NB4 (cell line): ENCODE measurements at regions not wholly inside any gene's neighbourhood (a gene's known extent, or its start where the extent isn't known, plus 50 kb on each side); places are given as distances from the start of the nearest gene placed in this dataset.

Experiments
- DNase-seq: peaks from one replicate; pipeline ENCODE4 v3.0.0; 2010; ENCODE audit warnings: low read depth
- H3K4me3 ChIP-seq: one replicate; pipeline ENCODE4 v1.5.1; 2011; ENCODE audit warnings: mild to moderate bottlenecking, low read depth, low read length, moderate library complexity
- CTCF ChIP-seq: IDR thresholded peaks from one replicate; pipeline ENCODE4 v1.5.1; 2012; ENCODE audit warnings: low read depth, low read length
- MAX ChIP-seq: IDR thresholded peaks from 2 replicates; pipeline ENCODE4 v1.6.1; 2011; ENCODE audit warnings: low read depth, low read length
- MYC ChIP-seq: IDR thresholded peaks from 2 replicates; pipeline ENCODE4 v1.6.1; 2011; ENCODE audit warnings: low read depth, low read length
- POLR2A ChIP-seq: IDR thresholded peaks from 2 replicates; pipeline ENCODE4 v1.6.1; 2011; ENCODE audit warnings: mild to moderate bottlenecking; ENCODE audit not compliant: insufficient read length; ENCODE audit errors: extremely low read depth

- no peak for TF ChIP-seq MYC
- no peak for TF ChIP-seq CTCF
- TF ChIP-seq MAX, result no peak
- no peak for TF ChIP-seq POLR2A
- peak; percentile 63 for DNase-seq
- no peak overlapping the region for H3K4me3 ChIP-seq
Observed at GRCh38 chr17:34725725-34726124, 146.3 kb downstream of the TMEM132E start.

GRCh38 chr17:34725008-34725407, 145.6 kb downstream of the TMEM132E start:
- no peak for DNase-seq
- H3K4me3 ChIP-seq, result no peak overlapping the region
- no peak for TF ChIP-seq CTCF
- TF ChIP-seq MAX, result no peak
- TF ChIP-seq MYC, result no peak
- TF ChIP-seq POLR2A, result no peak

- DNase-seq, result no peak
- no peak for TF ChIP-seq POLR2A
- TF ChIP-seq MAX, result no peak
- TF ChIP-seq MYC, result no peak
- no peak for TF ChIP-seq CTCF
- H3K4me3 ChIP-seq, result no peak overlapping the region
Observed at GRCh38 chr17:34723875-34724274, 144.5 kb downstream of the TMEM132E start.

- TF ChIP-seq MAX, result no peak
- TF ChIP-seq CTCF, result no peak
- TF ChIP-seq MYC, result no peak
- TF ChIP-seq POLR2A, result no peak
- H3K4me3 ChIP-seq, result no peak overlapping the region
- no peak for DNase-seq
Observed at GRCh38 chr17:34721326-34721725, 141.9 kb downstream of the TMEM132E start.

- peak; percentile 54 for DNase-seq
- TF ChIP-seq MYC, result no peak
- TF ChIP-seq MAX, result no peak
- no peak overlapping the region for H3K4me3 ChIP-seq
Observed at GRCh38 chr17:34720760-34721159, 141.4 kb downstream of the TMEM132E start.

GRCh38 chr17:34719569-34719968, 140.2 kb downstream of the TMEM132E start:
- no peak overlapping the region for H3K4me3 ChIP-seq
- TF ChIP-seq POLR2A (no peak), MYC (no peak), CTCF (no peak), MAX (no peak)
- no peak for DNase-seq
